HEK293T (cell line): ENCODE measurements at regions not wholly inside any gene's neighbourhood (a gene's known extent, or its start where the extent isn't known, plus 50 kb on each side); places are given as distances from the start of the nearest gene placed in this dataset.

Experiments
- BHLHE40 ChIP-seq: fragments of 450-650 bp; IDR thresholded peaks from 2 replicates; pipeline ENCODE4 v1.6.1; 2016; ENCODE audit warnings: mild to moderate bottlenecking, moderate library complexity, borderline replicate concordance
- CTBP1 ChIP-seq: fragments of 450-650 bp; IDR thresholded peaks from 2 replicates; pipeline ENCODE4 v1.6.1; 2016; ENCODE audit warnings: borderline replicate concordance
- ELF4 ChIP-seq: fragments of 450-650 bp; IDR thresholded peaks from 2 replicates; pipeline ENCODE4 v1.6.1; 2017; ENCODE audit warnings: antibody characterized with exemption
- FOXA1 ChIP-seq: fragments of 450-650 bp; IDR thresholded peaks from 2 replicates; pipeline ENCODE4 v1.6.1; 2016; ENCODE audit warnings: mild to moderate bottlenecking
- FOXM1 ChIP-seq: fragments of 450-650 bp; IDR thresholded peaks from 2 replicates; pipeline ENCODE4 v1.6.1; 2017; ENCODE audit warnings: mild to moderate bottlenecking, borderline replicate concordance
- L3MBTL2 ChIP-seq: fragments of 450-650 bp; conservative IDR thresholded peaks from 2 replicates; pipeline ENCODE4 v1.6.1; 2016; ENCODE audit warnings: mild to moderate bottlenecking
- NFRKB ChIP-seq: fragments of 450-650 bp; IDR thresholded peaks from 2 replicates; pipeline ENCODE4 v1.6.1; 2016; ENCODE audit warnings: mild to moderate bottlenecking, moderate library complexity
- SP1 ChIP-seq: fragments of 450-650 bp; IDR thresholded peaks from 2 replicates; pipeline ENCODE4 v1.6.1; 2017
- SUZ12 ChIP-seq: fragments of 450-650 bp; IDR thresholded peaks from 2 replicates; pipeline ENCODE4 v1.6.1; 2016; ENCODE audit warnings: mild to moderate bottlenecking
- TARDBP ChIP-seq: fragments of 450-650 bp; IDR thresholded peaks from 2 replicates; pipeline ENCODE4 v1.6.1; 2016
- ZNF384 ChIP-seq: fragments of 450-650 bp; IDR thresholded peaks from 2 replicates; pipeline ENCODE4 v1.6.1; 2016

GRCh38 chr4:35604252-35604651, 640.1 kb downstream of the ARAP2 start:
- TF ChIP-seq SP1 (no peak), BHLHE40 (no peak), ZNF384 (no peak), FOXA1 (no peak), SUZ12 (no peak), CTBP1 (no peak), TARDBP (no peak), ELF4 (no peak), NFRKB (no peak), FOXM1 (no peak), L3MBTL2 (no peak)
